HepG2 (cell line): ENCODE measurements at regions not wholly inside any gene's neighbourhood (a gene's known extent, or its start where the extent isn't known, plus 50 kb on each side); places are given as distances from the start of the nearest gene placed in this dataset.

Experiments
- CTCF ChIP-seq: sonication (generic); formaldehyde crosslinking; IDR thresholded peaks from 2 replicates; pipeline ENCODE4 v1.5.0; 2020; ENCODE audit warnings: mild to moderate bottlenecking, missing genetic modification reagents, moderate library complexity
- GRHL1 ChIP-seq: sonication (generic); formaldehyde crosslinking; conservative IDR thresholded peaks from 2 replicates; pipeline ENCODE4 v1.8.0; 2022; ENCODE audit warnings: missing genetic modification reagents
- MEIS2 ChIP-seq: sonication (generic); formaldehyde crosslinking; IDR thresholded peaks from 2 replicates; pipeline ENCODE4 v1.9.0; 2021; ENCODE audit warnings: mild to moderate bottlenecking, missing genetic modification reagents
- PATZ1 ChIP-seq: sonication (generic); formaldehyde crosslinking; IDR thresholded peaks from 2 replicates; pipeline ENCODE4 v1.4.0; 2020; ENCODE audit warnings: missing genetic modification reagents
- RNF2 ChIP-seq: fragments of 450-650 bp; conservative IDR thresholded peaks from 2 replicates; pipeline ENCODE4 v1.6.1; 2016; ENCODE audit warnings: low read depth
- TCF7L2 ChIP-seq: IDR thresholded peaks from 2 replicates; pipeline ENCODE4 v1.6.1; 2011; ENCODE audit warnings: mild to moderate bottlenecking, low read depth, low read length, moderate library complexity
- ZFP1 ChIP-seq: IDR thresholded peaks from 2 replicates; pipeline ENCODE4 v1.6.1; 2016
- ZNF572 ChIP-seq: sonication (generic); formaldehyde crosslinking; IDR thresholded peaks from 2 replicates; pipeline ENCODE4 v1.5.1; 2020; ENCODE audit warnings: mild to moderate bottlenecking, missing genetic modification reagents

GRCh38 chr16:31785126-31785525, 88.5 kb upstream of the ZNF267 start:
- TF ChIP-seq ZFP1 (no peak), ZNF572 (CRISPR knock-in tag) (no peak), GRHL1 (CRISPR knock-in tag) (no peak), TCF7L2 (no peak), PATZ1 (CRISPR knock-in tag) (no peak), MEIS2 (no peak), CTCF (CRISPR knock-in tag) (no peak), RNF2 (no peak)
